Liver (tissue), 2 donors: ENCODE measurements at regions not wholly inside any gene's neighbourhood (a gene's known extent, or its start where the extent isn't known, plus 50 kb on each side); places are given as distances from the start of the nearest gene placed in this dataset.

Experiments used
- GABPA ChIP-seq, 2 donors: IDR thresholded peaks in 1 of 2; conservative IDR thresholded peaks in 1 of 2; 2 replicates each; pipeline ENCODE4 v1.6.1; 2016; ENCODE audit warnings: antibody characterized with exemption in 2 of 2, mild to moderate bottlenecking in 1 of 2, moderate library complexity in 1 of 2
- TF ChIP-seq, protein P1 (sequence below): IDR thresholded peaks from 2 replicates; pipeline ENCODE4 v1.6.1; 2016; ENCODE audit warnings: antibody characterized with exemption
- donor health status: healthy.

DNA sequence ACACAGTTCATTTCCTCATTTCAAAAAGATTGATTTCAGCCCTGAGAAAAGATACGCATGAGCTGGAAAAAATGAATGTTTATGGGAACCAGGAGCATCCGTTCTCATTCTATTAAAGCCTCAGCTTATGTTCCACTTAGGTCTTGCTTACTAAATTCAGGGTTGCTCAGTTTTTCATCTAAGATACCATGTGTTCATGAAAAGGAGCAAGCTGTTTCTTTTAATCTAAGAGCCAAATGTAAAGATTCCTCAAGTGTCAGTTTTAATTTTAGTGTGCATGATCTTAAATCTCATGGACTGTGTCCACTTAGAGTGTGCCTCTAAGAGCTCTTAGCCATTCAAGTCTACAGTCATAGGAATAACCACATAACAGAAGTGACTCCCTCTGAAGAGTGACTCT, 141.5 kb upstream of the ARHGAP42 start:
- no peak for TF ChIP-seq GABPA (IDR thresholded peaks at IDR 0.05 in 1 of 2, conservative IDR thresholded peaks at IDR 0.05 in 1 of 2)
- TF ChIP-seq, protein P1, sequence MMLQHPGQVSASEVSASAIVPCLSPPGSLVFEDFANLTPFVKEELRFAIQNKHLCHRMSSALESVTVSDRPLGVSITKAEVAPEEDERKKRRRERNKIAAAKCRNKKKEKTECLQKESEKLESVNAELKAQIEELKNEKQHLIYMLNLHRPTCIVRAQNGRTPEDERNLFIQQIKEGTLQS: no peak
